H1 (cell line): ENCODE measurements at regions not wholly inside any gene's neighbourhood (a gene's known extent, or its start where the extent isn't known, plus 50 kb on each side); places are given as distances from the start of the nearest gene placed in this dataset.

Experiments used
- CTCF ChIA-PET: fragments of 300-600 bp; sonication (Branson Sonifier 250); formaldehyde crosslinking; loops from one replicate; lab custom pipeline; 2021; ENCODE audit not compliant: partially characterized antibody; lab: Charles Lee
- POLR2A ChIA-PET: fragments of 300-600 bp; sonication (Branson Sonifier 250); formaldehyde crosslinking; loops from one replicate; lab custom pipeline; 2021; ENCODE audit warnings: inconsistent platforms; ENCODE audit not compliant: partially characterized antibody; lab: Charles Lee
- DNase-seq, 2 experiments: peaks; one replicate each; pipeline versions ENCODE4 v3.0.0 to v3.0.0-alpha.2; 2010 to 2022; ENCODE audit warnings: low spot score in 2 of 2, low read depth in 1 of 2, mixed read lengths in 1 of 2
- FAIRE-seq: peaks from 2 replicates; lab custom pipeline; 2011; peaks lifted over from hg19 to GRCh38; lab: Jason Lieb, UNC
- H2AFZ ChIP-seq: 2 replicates; pipeline ENCODE4 v1.8.1; 2012; ENCODE audit warnings: low read length, inconsistent platforms
- H2AK5ac ChIP-seq: 2 replicates; pipeline ENCODE4 v1.6.1; 2013; ENCODE audit warnings: low read depth, low read length
- H2BK120ac ChIP-seq: replicated peaks from 2 replicates; pipeline ENCODE3; 2013; ENCODE audit warnings: low read depth, low read length, inconsistent platforms
- H2BK12ac ChIP-seq: 2 replicates; pipeline ENCODE4 v1.6.1; 2013; ENCODE audit warnings: low read depth, low read length
- H2BK15ac ChIP-seq: 2 replicates; pipeline ENCODE4 v1.6.1; 2013; ENCODE audit warnings: low read length
- H2BK20ac ChIP-seq: 2 replicates; pipeline ENCODE4 v1.6.1; 2013; ENCODE audit warnings: low read length
- H2BK5ac ChIP-seq: 2 replicates; pipeline ENCODE4 v1.6.1; 2013; ENCODE audit warnings: low read depth, low read length
- H3K14ac ChIP-seq: 2 replicates; pipeline ENCODE4 v1.6.1; 2013; ENCODE audit warnings: inconsistent platforms; ENCODE audit not compliant: insufficient read length
- H3K18ac ChIP-seq: 2 replicates; pipeline ENCODE4 v1.6.1; 2013; ENCODE audit warnings: low read length; ENCODE audit errors: extremely low read depth
- H3K23ac ChIP-seq: 2 replicates; pipeline ENCODE4 v1.6.1; 2013; ENCODE audit warnings: inconsistent platforms; ENCODE audit not compliant: insufficient read length
- H3K23me2 ChIP-seq: 2 replicates; pipeline ENCODE4 v1.6.1; 2013; ENCODE audit warnings: low read depth, low read length
- H3K27ac ChIP-seq: 2 replicates; pipeline ENCODE4 v1.6.1; 2011; ENCODE audit warnings: low read depth, low read length, inconsistent platforms
- H3K27me3 ChIP-seq, 4 experiments: replicated peaks in 1 of 4; 1 replicate in 1 of 4; 2 replicates in 3 of 4; pipeline versions ENCODE4 v1.6.1 to v1.8.1; 2011 to 2013; ENCODE audit warnings: low read length in 3 of 4, mild to moderate bottlenecking in 3 of 4, inconsistent platforms in 2 of 4, mixed read lengths in 2 of 4, moderate library complexity in 1 of 4; ENCODE audit not compliant: control insufficient read depth in 3 of 4, insufficient read depth in 3 of 4; ENCODE audit errors: extremely low read depth in 1 of 4
- H3K36me3 ChIP-seq, 4 experiments: 2 replicates each; pipeline versions ENCODE4 v1.6.1 to v1.8.1; 2011 to 2013; ENCODE audit warnings: mild to moderate bottlenecking in 4 of 4, low read length in 3 of 4, moderate library complexity in 2 of 4, control low read depth in 1 of 4, inconsistent platforms in 1 of 4; ENCODE audit not compliant: insufficient read depth in 4 of 4, control insufficient read depth in 2 of 4
- H3K4ac ChIP-seq: replicated peaks from 2 replicates; pipeline ENCODE3; 2013; ENCODE audit warnings: low read length, low read depth, mixed read lengths, inconsistent platforms; ENCODE audit not compliant: insufficient read length
- H3K4me1 ChIP-seq, 4 experiments: replicated peaks in 1 of 4; 1 replicate in 1 of 4; 2 replicates in 3 of 4; pipeline versions ENCODE4 v1.6.1 to v1.8.1; 2011 to 2013; ENCODE audit warnings: low read length in 3 of 4, inconsistent platforms in 2 of 4, mixed read lengths in 1 of 4; ENCODE audit not compliant: insufficient read depth in 4 of 4, control insufficient read depth in 3 of 4
- H3K4me2 ChIP-seq, 2 experiments: 2 replicates each; pipeline versions ENCODE4 v1.6.1 to v1.8.1; 2011 to 2013; ENCODE audit warnings: low read depth in 2 of 2, low read length in 2 of 2, control low read depth in 1 of 2, inconsistent platforms in 1 of 2, mild to moderate bottlenecking in 1 of 2; ENCODE audit not compliant: insufficient read depth in 1 of 2
- H3K4me3 ChIP-seq, 4 experiments: fragments of 200-600, 300-600 bp in 1 of 4; sonication (generic), shearing (Covaris generic), sonication (Bioruptor Twin) in 1 of 4; 2 replicates each; pipeline versions ENCODE4 v1.5.1 to v1.8.1; 2011 to 2016; ENCODE audit warnings: low read length in 4 of 4, low read depth in 3 of 4, control low read depth in 2 of 4, inconsistent platforms in 2 of 4, mild to moderate bottlenecking in 2 of 4, mixed read lengths in 1 of 4, moderate library complexity in 1 of 4; ENCODE audit not compliant: insufficient read depth in 2 of 4; ENCODE audit errors: extremely low read depth in 1 of 4
- H3K56ac ChIP-seq: replicated peaks from 2 replicates; pipeline ENCODE3; 2013; ENCODE audit warnings: low read depth, mild to moderate bottlenecking, mixed read lengths, low read length, inconsistent platforms; ENCODE audit not compliant: insufficient read length
- H3K79me1 ChIP-seq: 2 replicates; pipeline ENCODE4 v1.6.1; 2013; ENCODE audit warnings: low read depth, low read length, control low read depth
- H3K79me2 ChIP-seq, 2 experiments: 2 replicates each; pipeline versions ENCODE4 v1.6.1 to v1.8.1; 2012 to 2013; ENCODE audit warnings: low read length in 2 of 2, mild to moderate bottlenecking in 2 of 2, inconsistent platforms in 1 of 2; ENCODE audit not compliant: insufficient read depth in 2 of 2, control insufficient read depth in 1 of 2
- H3K9ac ChIP-seq, 4 experiments: replicated peaks in 1 of 4; 1 replicate in 1 of 4; 2 replicates in 3 of 4; pipeline versions ENCODE4 v1.6.1 to v1.8.1; 2011 to 2013; ENCODE audit warnings: low read depth in 3 of 4, low read length in 3 of 4, control low read depth in 2 of 4, mild to moderate bottlenecking in 2 of 4, moderate library complexity in 2 of 4, inconsistent platforms in 1 of 4; ENCODE audit errors: extremely low read depth in 1 of 4
- H3K9me3 ChIP-seq, 2 experiments: 2 replicates each; pipeline versions ENCODE4 v1.6.1 to v1.8.1; 2012 to 2013; ENCODE audit warnings: mild to moderate bottlenecking in 2 of 2, moderate library complexity in 2 of 2, control low read depth in 1 of 2, inconsistent platforms in 1 of 2, low read depth in 1 of 2, low read length in 1 of 2, mixed read lengths in 1 of 2; ENCODE audit not compliant: insufficient read depth in 2 of 2
- H4K20me1 ChIP-seq, 2 experiments: replicated peaks in 1 of 2; 2 replicates each; pipeline versions ENCODE3 to v1.8.1; 2011 to 2013; ENCODE audit warnings: inconsistent platforms in 2 of 2, low read length in 2 of 2, mild to moderate bottlenecking in 1 of 2; ENCODE audit not compliant: insufficient read depth in 2 of 2, control insufficient read depth in 1 of 2
- H4K5ac ChIP-seq: 2 replicates; pipeline ENCODE4 v1.6.1; 2013; ENCODE audit warnings: low read length, low read depth, mixed read lengths, inconsistent platforms; ENCODE audit not compliant: insufficient read length
- H4K8ac ChIP-seq: 2 replicates; pipeline ENCODE4 v1.8.0; 2013; ENCODE audit warnings: mild to moderate bottlenecking, moderate library complexity, low read length, inconsistent platforms; ENCODE audit not compliant: insufficient read depth; ENCODE audit errors: extremely low read depth
- H4K91ac ChIP-seq: replicated peaks from 2 replicates; pipeline ENCODE3; 2013; ENCODE audit warnings: low read length, mixed read lengths, inconsistent platforms; ENCODE audit not compliant: insufficient read length
- JUN ChIP-seq: IDR thresholded peaks from 2 replicates; pipeline ENCODE4 v1.6.1; 2011; ENCODE audit warnings: low read depth, mild to moderate bottlenecking, improper control_type of control experiment, low read length
- POLR2AphosphoS5 ChIP-seq: IDR thresholded peaks from 2 replicates; pipeline ENCODE4 v1.6.1; 2011; ENCODE audit warnings: low read depth, low read length
- SP1 ChIP-seq: IDR thresholded peaks from 2 replicates; pipeline ENCODE4 v1.6.1; 2011; ENCODE audit warnings: low read depth, low read length
- WGBS, 2 experiments: shearing (Covaris generic) in 1 of 2; methylation state at CpG; one replicate each; pipeline versions ENCODE4 v1.1.6 to v1.1.7; 2013 to 2015; ENCODE audit warnings: low lambda C conversion rate in 2 of 2, mixed read lengths in 2 of 2, inconsistent platforms in 1 of 2, low coverage in 1 of 2, missing lambda C conversion rate in 1 of 2; ENCODE audit not compliant: insufficient replicate concordance in 2 of 2, insufficient coverage in 1 of 2, insufficient read length in 1 of 2; ENCODE audit errors: extremely low coverage in 1 of 2, missing lambda C conversion rate in 1 of 2; 5-methylcytosine and 5-hydroxymethylcytosine counted together

GRCh38 chrX:74232859-74233258 lies 71.1 kb upstream of the ZCCHC13 start:
- Histone ChIP-seq H3K9me3 (no peaks in the 10 kb centered on the region), H2BK20ac (no peak overlapping the region), H3K36me3 (peaks cover 0 to under 1% (median 0%) of the 10 kb centered on the region in 4 experiments; a peak in 2 of 8 replicates), H3K23ac (no peak overlapping the region), H4K8ac (no peak overlapping the region), H3K79me1 (no peaks in the 10 kb centered on the region), H3K79me2 (peaks cover 0 to 35% of the 10 kb centered on the region in 2 experiments; a peak in 2 of 4 replicates), H3K56ac (no peak overlapping the region), H2BK120ac (no peak overlapping the region), H4K5ac (no peak overlapping the region), H3K4me1 (no peaks in the 10 kb centered on the region), H4K91ac (no peak overlapping the region), H2BK5ac (no peak overlapping the region), H3K14ac (no peak overlapping the region), H3K4me2 (no peak overlapping the region), H3K23me2 (no peaks in the 10 kb centered on the region), H2BK15ac (no peak overlapping the region), H2AK5ac (no peak overlapping the region), H4K20me1 (peaks cover 0 to 2% of the 10 kb centered on the region in 2 experiments), H3K4ac (no peak overlapping the region), H3K9ac (no peak overlapping the region), H3K18ac (no peak overlapping the region), H3K4me3 (no peak overlapping the region), H2BK12ac (no peak overlapping the region), H3K27me3 (no peaks in the 10 kb centered on the region), H2AFZ (no peak overlapping the region), H3K27ac (no peak overlapping the region)
- ChIA-PET POLR2A (interaction anchor here (0.7 kb wide), 1 partner anchor 9 kb away, joined by 3 read pairs; no protein-coding TSS in a partner anchor), CTCF (interaction anchor here (0.8 to 1.5 kb wide), 3 partner anchors 10 to 17 kb away, joined by 3 to 5 read pairs (median 3); no protein-coding TSS in a partner anchor)
- WGBS, 2 experiments = 80% methylated on average over 2 of the region's 3 CpGs; no CpG with 5 or more reads in 1 of the 2 experiments
- DNase-seq (no peak), FAIRE-seq (no peak)
- TF ChIP-seq JUN (no peak), POLR2AphosphoS5 (no peak), SP1 (no peak)
